ENCODE measurements at regions not wholly inside any gene's neighbourhood (a gene's known extent, or its start where the extent isn't known, plus 50 kb on each side); places are given as distances from the start of the nearest gene placed in this dataset.

GRCh38 chr3:147816752-147817151, 407.6 kb downstream of the ZIC1 start:
- DNase-seq (ENCODE audit: extremely low spot score) = no peak
- ChIA-PET POLR2A (no interaction called here), CTCF (no interaction called here)
- no peak for TF ChIP-seq FOXK2 (IDR thresholded peaks at IDR 0.05)
- TF ChIP-seq CTBP1 (IDR thresholded peaks at IDR 0.05; ENCODE audit: borderline replicate concordance) = no peak
- TF ChIP-seq FOXA1 (IDR thresholded peaks at IDR 0.05) = no peak
- TF ChIP-seq SP1 (IDR thresholded peaks at IDR 0.05) = no peak
- no peak for TF ChIP-seq PKNOX1 (IDR thresholded peaks at IDR 0.05)
- TF ChIP-seq SUZ12 (IDR thresholded peaks at IDR 0.05) = no peak
- TF ChIP-seq LEF1 (IDR thresholded peaks at IDR 0.05; ENCODE audit: borderline replicate concordance) = no peak
- TF ChIP-seq FOXM1 (IDR thresholded peaks at IDR 0.05; ENCODE audit: borderline replicate concordance) = no peak
- TF ChIP-seq ARNT (IDR thresholded peaks at IDR 0.05) = no peak
- no peak for TF ChIP-seq HDGF (IDR thresholded peaks at IDR 0.05; ENCODE audit: borderline replicate concordance)
- no peak for TF ChIP-seq NFRKB (IDR thresholded peaks at IDR 0.05)
- no peak for TF ChIP-seq ELF4 (IDR thresholded peaks at IDR 0.05)
- no peak for TF ChIP-seq ZNF384 (IDR thresholded peaks at IDR 0.05)
- TF ChIP-seq TARDBP (IDR thresholded peaks at IDR 0.05) = no peak

GRCh38 chr3:147832611-147833010, 423.4 kb downstream of the ZIC1 start:
- TF ChIP-seq L3MBTL2 (conservative IDR thresholded peaks at IDR 0.05) (no peak), BHLHE40 (IDR thresholded peaks at IDR 0.05; ENCODE audit: borderline replicate concordance) (no peak), LEF1 (IDR thresholded peaks at IDR 0.05; ENCODE audit: borderline replicate concordance) (no peak), ELF4 (IDR thresholded peaks at IDR 0.05) (no peak), CTBP1 (IDR thresholded peaks at IDR 0.05; ENCODE audit: borderline replicate concordance) (no peak), SP1 (IDR thresholded peaks at IDR 0.05) (no peak), NFRKB (IDR thresholded peaks at IDR 0.05) (no peak), TARDBP (IDR thresholded peaks at IDR 0.05) (no peak), SUZ12 (IDR thresholded peaks at IDR 0.05) (no peak), FOXA1 (IDR thresholded peaks at IDR 0.05) (no peak), ARNT (IDR thresholded peaks at IDR 0.05) (no peak), ZNF384 (IDR thresholded peaks at IDR 0.05) (no peak), PKNOX1 (IDR thresholded peaks at IDR 0.05) (no peak)
- ChIA-PET CTCF (no interaction called here), POLR2A (no interaction called here)
- no peak for DNase-seq (ENCODE audit: extremely low spot score)

- POLR2A ChIA-PET = no interaction called here
- TF ChIP-seq BHLHE40 (IDR thresholded peaks at IDR 0.05; ENCODE audit: borderline replicate concordance) (no peak), LEF1 (IDR thresholded peaks at IDR 0.05; ENCODE audit: borderline replicate concordance) (no peak), SUZ12 (IDR thresholded peaks at IDR 0.05) (no peak), ARNT (IDR thresholded peaks at IDR 0.05) (no peak), HDGF (IDR thresholded peaks at IDR 0.05; ENCODE audit: borderline replicate concordance) (no peak), CTBP1 (IDR thresholded peaks at IDR 0.05; ENCODE audit: borderline replicate concordance) (no peak), ZNF384 (IDR thresholded peaks at IDR 0.05) (no peak), PKNOX1 (IDR thresholded peaks at IDR 0.05) (no peak), FOXA1 (IDR thresholded peaks at IDR 0.05) (no peak), NFRKB (IDR thresholded peaks at IDR 0.05) (no peak), SP1 (IDR thresholded peaks at IDR 0.05) (no peak), FOXK2 (IDR thresholded peaks at IDR 0.05) (no peak), FOXM1 (IDR thresholded peaks at IDR 0.05; ENCODE audit: borderline replicate concordance) (no peak), ELF4 (IDR thresholded peaks at IDR 0.05) (no peak), L3MBTL2 (conservative IDR thresholded peaks at IDR 0.05) (no peak), TARDBP (IDR thresholded peaks at IDR 0.05) (no peak)
- CTCF ChIA-PET = no interaction called here
- no peak for DNase-seq (ENCODE audit: extremely low spot score)
These were observed 427.2 kb downstream of the ZIC1 start for GRCh38 chr3:147836330-147836729.

GRCh38 chr3:147838652-147839051, 429.5 kb downstream of the ZIC1 start:
- ChIA-PET CTCF (no interaction called here), POLR2A (no interaction called here)
- no peak for DNase-seq (ENCODE audit: extremely low spot score)
- TF ChIP-seq SUZ12 (IDR thresholded peaks at IDR 0.05) (no peak), LEF1 (IDR thresholded peaks at IDR 0.05; ENCODE audit: borderline replicate concordance) (no peak), L3MBTL2 (conservative IDR thresholded peaks at IDR 0.05) (no peak), HDGF (IDR thresholded peaks at IDR 0.05; ENCODE audit: borderline replicate concordance) (no peak), BHLHE40 (IDR thresholded peaks at IDR 0.05; ENCODE audit: borderline replicate concordance) (no peak), TARDBP (IDR thresholded peaks at IDR 0.05) (no peak), ZNF384 (IDR thresholded peaks at IDR 0.05) (no peak), PKNOX1 (IDR thresholded peaks at IDR 0.05) (no peak), FOXM1 (IDR thresholded peaks at IDR 0.05; ENCODE audit: borderline replicate concordance) (no peak), NFRKB (IDR thresholded peaks at IDR 0.05) (no peak), CTBP1 (IDR thresholded peaks at IDR 0.05; ENCODE audit: borderline replicate concordance) (no peak), FOXA1 (IDR thresholded peaks at IDR 0.05) (no peak), FOXK2 (IDR thresholded peaks at IDR 0.05) (no peak), SP1 (IDR thresholded peaks at IDR 0.05) (no peak), ARNT (IDR thresholded peaks at IDR 0.05) (no peak), ELF4 (IDR thresholded peaks at IDR 0.05) (no peak)

GRCh38 chr3:147843331-147843730, 434.2 kb downstream of the ZIC1 start:
- ChIA-PET CTCF (no interaction called here), POLR2A (no interaction called here)
- DNase-seq (ENCODE audit: extremely low spot score) = no peak
- TF ChIP-seq HDGF (IDR thresholded peaks at IDR 0.05; ENCODE audit: borderline replicate concordance) (no peak), FOXK2 (IDR thresholded peaks at IDR 0.05) (no peak), SUZ12 (IDR thresholded peaks at IDR 0.05) (no peak), SP1 (IDR thresholded peaks at IDR 0.05) (no peak), TARDBP (IDR thresholded peaks at IDR 0.05) (no peak), PKNOX1 (IDR thresholded peaks at IDR 0.05) (no peak), BHLHE40 (IDR thresholded peaks at IDR 0.05; ENCODE audit: borderline replicate concordance) (no peak), NFRKB (IDR thresholded peaks at IDR 0.05) (no peak), ELF4 (IDR thresholded peaks at IDR 0.05) (no peak), FOXA1 (IDR thresholded peaks at IDR 0.05) (no peak), LEF1 (IDR thresholded peaks at IDR 0.05; ENCODE audit: borderline replicate concordance) (no peak), CTBP1 (IDR thresholded peaks at IDR 0.05; ENCODE audit: borderline replicate concordance) (no peak), ARNT (IDR thresholded peaks at IDR 0.05) (no peak), L3MBTL2 (conservative IDR thresholded peaks at IDR 0.05) (no peak), ZNF384 (IDR thresholded peaks at IDR 0.05) (no peak)

All from HEK293T (cell line).